ENCODE measurements at regions not wholly inside any gene's neighbourhood (a gene's known extent, or its start where the extent isn't known, plus 50 kb on each side); places are given as distances from the start of the nearest gene placed in this dataset.

- Histone ChIP-seq H3K27me3 (ENCODE audit: control insufficient read depth, insufficient read depth, low read length) (peaks cover 33% of the 10 kb centered on the region), H3K4me3 (ENCODE audit: low read length) (no peak overlapping the region), H3K4me1 (ENCODE audit: control insufficient read depth, insufficient read depth, low read length) (no peaks in the 10 kb centered on the region), H3K9me3 (replicated peaks; ENCODE audit: control insufficient read depth, low read depth, low read length) (peaks cover 3% of the 10 kb centered on the region), H3K27ac (ENCODE audit: low read length) (no peak overlapping the region), H3K36me3 (ENCODE audit: control insufficient read depth, insufficient read depth, low read length) (no peaks in the 10 kb centered on the region)
- no peak for DNase-seq
- WGBS (ENCODE audit: insufficient coverage) = 53% methylated on average over 28 of the region's 28 CpGs
Observed at GRCh38 chr1:2865571-2866421, 64.3 kb upstream of the TTC34 start.

GRCh38 chr1:2866422-2867086 lies 65.1 kb upstream of the TTC34 start:
- Histone ChIP-seq H3K4me1 (ENCODE audit: control insufficient read depth, insufficient read depth, low read length) (no peaks in the 10 kb centered on the region), H3K9me3 (replicated peaks; ENCODE audit: control insufficient read depth, low read depth, low read length) (peaks cover 10% of the 10 kb centered on the region), H3K27me3 (ENCODE audit: control insufficient read depth, insufficient read depth, low read length) (peaks cover 25% of the 10 kb centered on the region), H3K4me3 (ENCODE audit: low read length) (no peak overlapping the region), H3K36me3 (ENCODE audit: control insufficient read depth, insufficient read depth, low read length) (no peaks in the 10 kb centered on the region), H3K27ac (ENCODE audit: low read length) (no peak overlapping the region)
- 55% methylated on average over 23 of the region's 26 CpGs for WGBS (ENCODE audit: insufficient coverage)
- DNase-seq = no peak

GRCh38 chr1:2867087-2867425 lies 65.6 kb upstream of the TTC34 start:
- Histone ChIP-seq H3K27ac (ENCODE audit: low read length) (no peak overlapping the region), H3K4me1 (ENCODE audit: control insufficient read depth, insufficient read depth, low read length) (no peaks in the 10 kb centered on the region), H3K4me3 (ENCODE audit: low read length) (no peak overlapping the region), H3K27me3 (ENCODE audit: control insufficient read depth, insufficient read depth, low read length) (peaks cover 22% of the 10 kb centered on the region), H3K9me3 (replicated peaks; ENCODE audit: control insufficient read depth, low read depth, low read length) (peaks cover 15% of the 10 kb centered on the region), H3K36me3 (ENCODE audit: control insufficient read depth, insufficient read depth, low read length) (no peaks in the 10 kb centered on the region)
- DNase-seq = no peak
- 79% methylated on average over 11 of the region's 11 CpGs for WGBS (ENCODE audit: insufficient coverage)

- Histone ChIP-seq H3K36me3 (ENCODE audit: control insufficient read depth, insufficient read depth, low read length) (no peaks in the 10 kb centered on the region), H3K27ac (ENCODE audit: low read length) (no peak overlapping the region), H3K27me3 (ENCODE audit: control insufficient read depth, insufficient read depth, low read length) (peaks cover 16% of the 10 kb centered on the region), H3K4me3 (ENCODE audit: low read length) (no peak overlapping the region), H3K4me1 (ENCODE audit: control insufficient read depth, insufficient read depth, low read length) (no peaks in the 10 kb centered on the region), H3K9me3 (replicated peaks; ENCODE audit: control insufficient read depth, low read depth, low read length) (peaks cover 18% of the 10 kb centered on the region)
- 35% methylated on average over 9 of the region's 10 CpGs for WGBS (ENCODE audit: insufficient coverage)
- DNase-seq = no peak
Observed at GRCh38 chr1:2867861-2868260, 66.4 kb upstream of the TTC34 start.

- no peak overlapping the region for H3K27ac ChIP-seq (ENCODE audit: low read length)
- no peaks in the 10 kb centered on the region for H3K36me3 ChIP-seq (ENCODE audit: control insufficient read depth, insufficient read depth, low read length)
- H3K4me3 ChIP-seq (ENCODE audit: low read length) = no peak overlapping the region
- WGBS (ENCODE audit: insufficient coverage) = 58% methylated on average over 15 of the region's 23 CpGs
- H3K9me3 ChIP-seq (replicated peaks; ENCODE audit: control insufficient read depth, low read depth, low read length) = peaks cover 18% of the 10 kb centered on the region
- no peaks in the 10 kb centered on the region for H3K4me1 ChIP-seq (ENCODE audit: control insufficient read depth, insufficient read depth, low read length)
- no peak for DNase-seq
- H3K27me3 ChIP-seq (ENCODE audit: control insufficient read depth, insufficient read depth, low read length) = peaks cover 13% of the 10 kb centered on the region
Observed at GRCh38 chr1:2868571-2869195, 67.2 kb upstream of the TTC34 start.

- H3K9me3 ChIP-seq (replicated peaks; ENCODE audit: control insufficient read depth, low read depth, low read length) = peaks cover 18% of the 10 kb centered on the region
- H3K36me3 ChIP-seq (ENCODE audit: control insufficient read depth, insufficient read depth, low read length) = no peaks in the 10 kb centered on the region
- whole genome bisulfite sequencing (ENCODE audit: insufficient coverage) = 95% methylated on average over 3 of the region's 6 CpGs
- no peak overlapping the region for H3K27ac ChIP-seq (ENCODE audit: low read length)
- no peak overlapping the region for H3K4me3 ChIP-seq (ENCODE audit: low read length)
- H3K27me3 ChIP-seq (ENCODE audit: control insufficient read depth, insufficient read depth, low read length) = peaks cover 26% of the 10 kb centered on the region
- no peak for DNase-seq
- H3K4me1 ChIP-seq (ENCODE audit: control insufficient read depth, insufficient read depth, low read length) = peaks cover 21% of the 10 kb centered on the region
Observed at GRCh38 chr1:2871246-2871815, 69.8 kb upstream of the TTC34 start.

GRCh38 chr1:2874207-2874606 lies 72.7 kb upstream of the TTC34 start:
- WGBS (ENCODE audit: insufficient coverage) = 93% methylated on average over 2 of the region's 7 CpGs
- peaks cover 18% of the 10 kb centered on the region for H3K9me3 ChIP-seq (replicated peaks; ENCODE audit: control insufficient read depth, low read depth, low read length)
- no peak for DNase-seq
- no peaks in the 10 kb centered on the region for H3K36me3 ChIP-seq (ENCODE audit: control insufficient read depth, insufficient read depth, low read length)
- peaks cover 24% of the 10 kb centered on the region for H3K4me1 ChIP-seq (ENCODE audit: control insufficient read depth, insufficient read depth, low read length)
- no peak overlapping the region for H3K4me3 ChIP-seq (ENCODE audit: low read length)
- H3K27ac ChIP-seq (ENCODE audit: low read length) = no peak overlapping the region
- peaks cover 31% of the 10 kb centered on the region for H3K27me3 ChIP-seq (ENCODE audit: control insufficient read depth, insufficient read depth, low read length)

GRCh38 chr1:2874607-2875480 lies 73.4 kb upstream of the TTC34 start:
- peaks cover 24% of the 10 kb centered on the region for H3K4me1 ChIP-seq (ENCODE audit: control insufficient read depth, insufficient read depth, low read length)
- no peaks in the 10 kb centered on the region for H3K36me3 ChIP-seq (ENCODE audit: control insufficient read depth, insufficient read depth, low read length)
- no peak overlapping the region for H3K4me3 ChIP-seq (ENCODE audit: low read length)
- H3K27me3 ChIP-seq (ENCODE audit: control insufficient read depth, insufficient read depth, low read length) = peaks cover 34% of the 10 kb centered on the region
- peaks cover 18% of the 10 kb centered on the region for H3K9me3 ChIP-seq (replicated peaks; ENCODE audit: control insufficient read depth, low read depth, low read length)
- peak; percentile 24 for DNase-seq
- 46% methylated on average over 12 of the region's 30 CpGs for WGBS (ENCODE audit: insufficient coverage)
- H3K27ac ChIP-seq (ENCODE audit: low read length) = no peak overlapping the region

GRCh38 chr1:2875707-2876561 lies 74.4 kb upstream of the TTC34 start:
- Histone ChIP-seq H3K27ac (ENCODE audit: low read length) (no peak overlapping the region), H3K27me3 (ENCODE audit: control insufficient read depth, insufficient read depth, low read length) (peaks cover 34% of the 10 kb centered on the region), H3K4me3 (ENCODE audit: low read length) (no peak overlapping the region), H3K4me1 (ENCODE audit: control insufficient read depth, insufficient read depth, low read length) (peaks cover 24% of the 10 kb centered on the region), H3K36me3 (ENCODE audit: control insufficient read depth, insufficient read depth, low read length) (no peaks in the 10 kb centered on the region), H3K9me3 (replicated peaks; ENCODE audit: control insufficient read depth, low read depth, low read length) (peaks cover 15% of the 10 kb centered on the region)
- peak; percentile 64 for DNase-seq
- 26% methylated on average over 27 of the region's 42 CpGs for WGBS (ENCODE audit: insufficient coverage)
